Testis (tissue), 2 donors: ENCODE measurements at regions not wholly inside any gene's neighbourhood (a gene's known extent, or its start where the extent isn't known, plus 50 kb on each side); places are given as distances from the start of the nearest gene placed in this dataset.

Experiments
- POLR2A ChIP-seq: fragments of 450-650 bp; IDR thresholded peaks from one replicate; pipeline ENCODE4 v1.6.1; 2017; ENCODE audit warnings: antibody characterized with exemption, mild to moderate bottlenecking, moderate library complexity
- TF ChIP-seq, protein P1 (sequence below), 3 experiments: fragments of 450-650 bp in 2 of 3; fragments of 200-600 bp in 1 of 3; sonication (generic) in 1 of 3; IDR thresholded peaks; one replicate each; pipeline ENCODE4 v1.5.1; 2016 to 2019; ENCODE audit warnings: antibody characterized with exemption in 3 of 3, mild to moderate bottlenecking in 2 of 3, moderate library complexity in 1 of 3

DNA sequence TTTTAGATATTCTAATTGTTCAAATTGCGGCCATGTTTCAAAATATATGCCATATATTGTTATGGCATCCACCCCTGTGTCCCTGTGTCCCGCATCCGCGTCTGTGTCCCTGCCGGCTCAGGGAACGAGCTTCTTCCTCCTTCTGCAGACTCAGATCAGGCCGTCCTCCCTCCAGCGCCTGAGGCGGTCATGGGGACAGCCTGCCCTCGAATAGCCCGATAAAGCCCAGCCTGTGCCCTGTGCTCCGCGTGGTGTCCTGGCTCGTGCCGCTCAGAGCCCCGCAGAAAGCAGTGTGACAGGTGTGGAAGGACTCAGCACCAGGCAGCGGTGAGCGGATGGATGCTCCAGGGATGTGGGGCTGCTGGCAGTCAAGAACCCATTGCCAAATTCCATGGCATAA lies 663.4 kb upstream of the DEFB115 start:
- no peak for TF ChIP-seq POLR2A
- TF ChIP-seq, protein P1, sequence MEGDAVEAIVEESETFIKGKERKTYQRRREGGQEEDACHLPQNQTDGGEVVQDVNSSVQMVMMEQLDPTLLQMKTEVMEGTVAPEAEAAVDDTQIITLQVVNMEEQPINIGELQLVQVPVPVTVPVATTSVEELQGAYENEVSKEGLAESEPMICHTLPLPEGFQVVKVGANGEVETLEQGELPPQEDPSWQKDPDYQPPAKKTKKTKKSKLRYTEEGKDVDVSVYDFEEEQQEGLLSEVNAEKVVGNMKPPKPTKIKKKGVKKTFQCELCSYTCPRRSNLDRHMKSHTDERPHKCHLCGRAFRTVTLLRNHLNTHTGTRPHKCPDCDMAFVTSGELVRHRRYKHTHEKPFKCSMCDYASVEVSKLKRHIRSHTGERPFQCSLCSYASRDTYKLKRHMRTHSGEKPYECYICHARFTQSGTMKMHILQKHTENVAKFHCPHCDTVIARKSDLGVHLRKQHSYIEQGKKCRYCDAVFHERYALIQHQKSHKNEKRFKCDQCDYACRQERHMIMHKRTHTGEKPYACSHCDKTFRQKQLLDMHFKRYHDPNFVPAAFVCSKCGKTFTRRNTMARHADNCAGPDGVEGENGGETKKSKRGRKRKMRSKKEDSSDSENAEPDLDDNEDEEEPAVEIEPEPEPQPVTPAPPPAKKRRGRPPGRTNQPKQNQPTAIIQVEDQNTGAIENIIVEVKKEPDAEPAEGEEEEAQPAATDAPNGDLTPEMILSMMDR (IDR thresholded peaks at IDR 0.05) = no peak
